HG02610 (cell line): ENCODE measurements at regions not wholly inside any gene's neighbourhood (a gene's known extent, or its start where the extent isn't known, plus 50 kb on each side); places are given as distances from the start of the nearest gene placed in this dataset.

Experiments used
- ATAC-seq: cut with Tn5 transposase; IDR thresholded peaks from one replicate; pipeline ENCODE4 v1.9.1; 2021; ENCODE audit warnings: mild to moderate bottlenecking, moderate library complexity; ENCODE audit not compliant: unreplicated experiment

GRCh38 chr18:51767293-51767692 is 569.8 kb upstream of the MEX3C start:
- ATAC-seq: no peak

DNA sequence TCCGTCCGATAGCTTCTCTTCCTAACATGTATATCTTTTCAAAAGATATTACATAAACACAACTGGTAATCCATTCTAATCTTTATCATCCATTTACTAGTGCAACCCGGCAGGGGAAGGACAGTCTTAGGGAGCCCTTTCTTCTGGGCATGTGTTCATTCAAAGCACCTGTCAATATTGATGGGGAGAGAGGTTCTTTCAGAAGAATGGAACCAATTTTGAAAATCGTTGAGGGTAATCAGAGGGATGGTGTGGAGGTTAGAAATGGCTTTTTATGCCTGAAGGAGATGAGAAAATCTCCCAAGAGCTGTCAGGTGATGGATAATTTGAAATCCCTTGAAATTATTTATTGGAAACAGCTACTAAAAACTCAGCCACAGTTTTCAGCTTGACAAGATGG is 561.9 kb upstream of the DCC start:
- ATAC-seq: no peak

- no peak for ATAC-seq
Observed at GRCh38 chr18:51789871-51790270, 550.1 kb upstream of the DCC start.

- no peak for ATAC-seq
Observed at GRCh38 chr18:51801514-51801913, 538.5 kb upstream of the DCC start.

DNA sequence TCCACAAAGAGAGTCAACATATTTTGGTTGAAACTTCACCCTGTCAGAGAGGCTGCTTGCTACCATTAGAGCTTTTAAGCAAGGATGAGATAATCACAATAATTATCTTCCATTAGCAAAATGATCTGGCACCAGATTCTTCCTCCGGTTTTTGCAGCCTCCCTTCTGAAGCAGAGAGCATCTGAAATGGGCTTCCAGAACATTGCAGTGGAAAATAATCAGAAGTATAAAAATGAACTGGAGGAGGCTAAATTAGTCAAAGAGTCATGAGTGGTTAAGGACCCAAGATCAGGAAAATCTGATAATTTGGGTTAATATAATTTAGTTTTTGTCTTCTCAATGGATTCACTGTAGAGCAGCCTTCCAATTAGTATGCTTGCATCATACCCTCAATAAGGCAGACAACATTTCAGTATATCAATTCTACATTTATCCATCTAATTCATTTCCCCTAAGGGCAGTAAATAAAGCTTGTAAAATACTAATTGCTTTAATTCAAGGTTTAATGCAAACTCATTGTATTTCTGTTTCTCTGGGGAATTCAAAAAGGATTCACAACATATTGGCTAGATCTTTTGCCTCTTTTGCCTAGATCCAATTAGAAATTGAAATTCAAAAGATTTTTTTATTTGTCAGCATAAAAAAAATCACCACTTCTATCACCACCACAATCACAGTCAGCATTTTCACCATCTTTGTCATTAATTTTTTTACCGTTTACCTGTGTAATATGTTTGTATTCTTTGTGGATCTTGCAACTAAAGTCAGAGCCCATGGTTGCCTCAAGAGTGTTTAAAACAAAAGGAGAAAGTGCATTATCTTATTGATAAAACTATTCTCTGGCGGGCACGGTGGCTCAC is 537.2 kb upstream of the DCC start:
- no peak for ATAC-seq

- no peak for ATAC-seq
Observed at GRCh38 chr18:51807336-51807735, 532.7 kb upstream of the DCC start.

- no peak for ATAC-seq
Observed at GRCh38 chr18:51811883-51812282, 528.1 kb upstream of the DCC start.

DNA sequence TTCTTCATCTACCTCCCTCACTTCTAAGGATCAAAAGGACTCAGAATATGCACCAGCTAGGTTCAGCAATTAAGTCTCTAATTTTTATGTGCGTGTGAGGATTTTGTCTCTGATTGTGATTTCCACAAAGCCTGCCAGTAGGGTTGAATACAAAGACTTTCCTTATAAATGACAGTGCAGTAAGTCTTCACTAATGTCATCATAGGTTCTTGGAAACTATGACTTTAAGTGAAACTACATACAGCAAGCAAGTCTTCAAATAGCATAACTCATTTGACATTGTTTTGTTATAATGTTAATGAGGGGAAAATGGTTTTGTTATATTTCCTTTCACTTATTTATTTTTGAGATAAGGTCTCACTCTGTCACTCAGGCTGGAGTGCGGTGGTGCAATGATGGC is 526.3 kb upstream of the DCC start:
- no peak for ATAC-seq

DNA sequence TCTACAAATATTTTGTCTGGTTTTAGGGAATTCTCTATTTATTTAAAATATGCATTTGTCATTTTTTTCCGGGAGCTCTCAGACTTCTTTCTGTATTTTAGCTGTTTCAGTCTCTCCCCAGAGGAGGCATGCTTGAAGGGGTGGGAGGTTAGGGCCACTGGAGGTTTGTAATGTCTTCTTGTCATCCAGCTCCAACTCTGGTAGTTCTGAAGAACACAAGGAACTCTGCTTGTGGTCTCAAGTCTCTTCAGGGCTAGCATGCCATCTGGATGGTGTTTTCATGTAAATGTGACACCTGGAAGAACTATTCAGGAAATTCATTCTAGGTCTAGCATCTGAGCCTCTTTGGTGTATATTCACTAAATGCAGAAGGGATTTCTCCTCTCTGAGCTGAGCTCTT is 518.4 kb upstream of the DCC start:
- no peak for ATAC-seq

DNA sequence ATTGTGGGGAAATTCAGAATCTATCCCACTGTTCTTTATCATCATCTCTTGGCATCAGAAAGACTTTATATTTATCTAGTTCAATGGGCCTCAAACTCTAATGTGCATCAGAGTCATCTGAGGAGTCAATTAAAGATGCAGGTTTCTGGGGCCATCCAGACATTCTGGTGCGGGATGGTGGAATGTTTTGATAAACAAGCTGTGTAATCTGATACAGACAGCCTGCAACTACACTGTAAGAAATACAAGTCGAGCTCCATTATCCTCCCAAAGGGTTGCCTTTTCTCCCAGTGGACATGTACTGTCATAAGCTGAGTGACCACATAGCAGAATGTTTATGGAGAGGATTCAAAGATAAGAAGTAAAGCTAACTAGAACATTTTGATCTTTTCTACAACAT is 515.3 kb upstream of the DCC start:
- no peak for ATAC-seq

DNA sequence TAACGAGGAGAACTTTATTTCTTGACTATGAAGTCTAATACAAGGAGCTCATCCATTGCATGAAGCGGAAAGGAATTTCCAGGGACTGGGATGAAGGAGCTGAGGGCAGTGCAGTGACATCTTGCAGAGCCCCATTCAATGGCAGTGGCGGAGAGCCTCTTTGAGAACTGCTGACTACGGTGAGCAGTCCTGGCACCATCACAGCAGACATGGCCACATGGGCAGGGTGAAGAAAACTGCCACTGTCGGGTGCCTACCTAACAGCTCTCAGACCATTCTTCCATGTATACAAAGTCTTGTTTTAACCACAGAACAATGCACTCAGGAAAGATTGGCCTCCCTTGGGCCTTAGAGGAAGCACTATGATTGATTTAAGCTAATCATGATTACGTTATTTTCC is 506.1 kb upstream of the DCC start:
- no peak for ATAC-seq

- no peak for ATAC-seq
Observed at GRCh38 chr18:51848702-51849101, 491.3 kb upstream of the DCC start.

GRCh38 chr18:51852681-51853080 is 487.3 kb upstream of the DCC start:
- no peak for ATAC-seq

- ATAC-seq: no peak
Observed at GRCh38 chr18:51857989-51858388, 482.0 kb upstream of the DCC start.

GRCh38 chr18:51861046-51861445 is 479.0 kb upstream of the DCC start:
- ATAC-seq: no peak

- no peak for ATAC-seq
Observed at GRCh38 chr18:51862051-51862715, 477.8 kb upstream of the DCC start.

DNA sequence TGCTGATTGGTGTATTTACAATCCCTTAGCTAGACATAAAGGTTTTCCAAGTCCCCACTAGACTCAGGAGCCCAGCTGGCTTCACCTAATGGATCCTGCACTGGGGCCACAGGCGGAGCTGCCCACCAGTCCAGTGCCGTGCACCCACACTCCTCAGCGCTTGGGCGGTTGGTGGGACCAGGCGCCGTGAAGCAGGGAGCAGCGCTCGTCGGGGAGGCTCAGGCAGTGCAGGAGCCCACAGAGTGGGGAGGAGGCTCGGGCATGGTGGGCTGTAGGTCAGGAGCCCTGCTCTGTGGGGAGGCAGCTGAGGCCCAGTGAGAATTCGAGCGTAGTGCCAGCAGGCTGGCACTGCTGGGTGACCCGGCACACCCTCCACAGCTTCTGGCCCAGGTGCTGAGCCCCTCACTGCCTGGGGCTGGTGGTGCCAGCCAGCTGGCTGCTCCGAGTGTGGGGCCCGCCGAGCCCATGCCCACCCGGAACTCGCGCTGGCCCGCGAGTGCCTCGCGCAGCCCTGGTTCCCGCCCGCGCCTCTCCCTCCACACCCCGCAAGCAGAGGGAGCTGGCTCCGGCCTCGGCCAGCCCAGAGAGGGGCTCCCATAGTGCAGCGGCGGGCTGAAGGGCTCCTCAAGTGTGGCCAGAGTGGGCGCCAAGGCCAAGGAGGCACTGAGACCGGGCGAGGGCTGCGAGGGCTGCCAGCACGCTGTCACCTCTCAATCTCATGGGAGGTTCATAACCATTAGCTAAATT is 475.6 kb upstream of the DCC start:
- ATAC-seq: no peak

GRCh38 chr18:51865538-51865937 is 474.5 kb upstream of the DCC start:
- no peak for ATAC-seq

DNA sequence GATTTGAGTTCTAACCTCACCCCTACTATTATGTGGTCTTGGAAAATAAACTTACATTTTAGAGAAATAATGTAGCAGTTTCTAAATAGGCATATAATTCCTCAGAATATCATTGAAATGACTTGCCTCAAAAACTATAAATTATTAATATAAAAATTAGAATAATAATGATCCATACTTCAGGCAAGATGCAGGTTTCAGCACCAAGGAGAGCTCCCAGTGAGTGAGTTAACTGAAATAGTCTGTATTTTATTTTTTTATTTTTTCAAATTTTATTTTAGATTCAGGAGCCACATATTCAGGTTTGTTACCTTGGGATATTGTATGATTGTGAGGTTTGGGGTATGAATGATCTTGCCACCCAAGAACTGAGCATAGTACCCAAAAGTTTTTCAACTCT is 472.2 kb upstream of the DCC start:
- no peak for ATAC-seq

DNA sequence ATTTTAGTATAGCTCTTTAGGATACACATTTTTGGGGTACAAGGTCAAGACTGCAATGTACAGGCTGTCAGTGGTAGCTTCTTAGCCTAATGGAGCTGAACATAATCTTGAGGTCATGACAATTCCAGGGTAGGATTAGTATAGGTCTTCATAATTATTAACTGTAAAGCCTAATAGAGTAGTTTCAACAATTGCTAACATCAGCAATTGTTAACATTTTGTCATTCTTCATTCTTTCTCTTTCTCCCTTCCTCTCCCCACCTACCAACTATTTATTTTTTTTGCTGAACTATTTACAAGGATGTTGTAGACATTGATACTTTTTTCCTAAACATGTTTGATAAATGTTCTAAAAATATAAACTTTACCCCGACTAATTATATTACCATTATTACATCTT is 461.3 kb upstream of the DCC start:
- no peak for ATAC-seq

DNA sequence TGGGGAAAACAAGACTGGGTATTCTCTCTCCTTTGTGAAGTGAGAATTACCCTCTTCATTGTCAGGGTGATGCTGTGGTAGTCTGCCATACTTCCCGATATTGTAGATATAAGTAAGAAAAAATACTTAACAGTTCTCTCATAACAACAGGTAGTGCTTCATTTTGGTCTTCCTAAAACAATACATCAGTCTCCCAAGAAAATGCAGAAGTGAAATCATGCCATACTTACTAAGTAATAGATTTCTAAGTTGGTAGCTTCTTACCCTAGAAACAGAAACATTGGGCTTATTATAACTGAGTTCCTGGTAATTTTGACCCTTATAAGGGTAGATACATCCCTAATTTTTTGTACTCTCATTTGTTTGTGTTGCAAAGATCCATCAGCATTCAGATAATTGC is 460.7 kb upstream of the DCC start:
- no peak for ATAC-seq

GRCh38 chr18:51881394-51881793 is 458.6 kb upstream of the DCC start:
- ATAC-seq: no peak
